Fibroblast of skin of right biceps (primary cell): ENCODE measurements at regions not wholly inside any gene's neighbourhood (a gene's known extent, or its start where the extent isn't known, plus 50 kb on each side); places are given as distances from the start of the nearest gene placed in this dataset.
A peak's percentile ranks its signal among the peaks of the same experiment; 100 is the strongest.

Experiments used
- DNase-seq: peaks from one replicate; pipeline ENCODE4 v3.0.0-alpha.2; 2013

DNA sequence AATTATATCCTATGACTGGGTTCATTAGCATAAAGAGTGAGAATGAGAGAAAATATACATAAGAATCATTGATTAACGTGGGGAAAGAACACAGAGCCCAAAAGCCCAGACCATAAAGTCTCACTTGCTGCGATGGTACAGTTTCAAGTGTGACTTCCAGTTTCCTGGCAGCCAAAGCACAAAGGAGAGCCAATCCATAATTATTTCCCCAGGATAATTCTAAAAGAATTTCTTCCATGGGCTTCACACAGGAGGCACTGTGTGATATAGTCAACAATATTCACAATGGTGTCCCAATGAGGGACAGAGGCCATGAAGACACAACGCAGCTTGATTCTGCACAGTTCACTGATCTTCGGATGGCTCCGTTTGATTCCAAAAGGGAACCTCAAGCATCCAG is 321.6 kb downstream of the PLPP3 start:
- no peak for DNase-seq

DNA sequence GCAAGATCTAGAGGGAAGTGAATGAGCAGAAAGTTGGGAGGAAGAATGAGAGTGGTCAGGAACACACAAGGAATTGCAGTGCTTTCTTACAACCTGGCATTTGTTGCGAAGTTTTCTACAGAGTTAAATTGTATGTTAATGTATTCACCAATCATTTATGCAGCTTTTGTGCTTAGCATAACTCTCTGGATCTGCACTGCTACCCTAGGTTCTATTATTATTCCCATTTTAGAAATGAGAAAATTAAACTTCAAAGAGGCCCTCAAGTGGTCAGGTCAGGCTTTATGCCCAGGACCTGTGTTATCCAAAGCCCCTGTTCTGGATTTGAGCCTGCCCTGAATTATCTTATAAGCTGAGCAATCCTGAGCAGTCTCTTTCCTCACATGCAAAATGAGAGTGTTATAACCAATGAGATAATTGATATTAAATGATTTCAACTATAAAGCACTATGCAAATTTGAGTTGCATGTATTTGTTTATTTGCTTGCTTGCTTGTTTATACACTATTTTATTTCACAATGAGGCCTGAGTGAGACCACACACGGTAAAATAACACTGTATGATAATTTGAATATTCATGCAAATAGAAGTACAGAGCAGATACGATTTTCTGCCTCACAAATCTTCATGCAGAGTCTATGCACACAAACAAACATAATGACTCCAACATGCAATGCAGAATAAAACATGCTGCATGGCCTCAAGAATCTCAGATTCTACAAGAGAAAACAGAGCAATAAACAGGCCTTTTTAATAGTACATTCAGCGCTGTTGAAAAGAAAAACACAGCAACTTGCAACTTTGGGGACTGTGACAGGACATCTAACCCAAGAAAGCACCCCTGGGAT is 323.0 kb downstream of the PLPP3 start:
- DNase-seq = no peak

DNA sequence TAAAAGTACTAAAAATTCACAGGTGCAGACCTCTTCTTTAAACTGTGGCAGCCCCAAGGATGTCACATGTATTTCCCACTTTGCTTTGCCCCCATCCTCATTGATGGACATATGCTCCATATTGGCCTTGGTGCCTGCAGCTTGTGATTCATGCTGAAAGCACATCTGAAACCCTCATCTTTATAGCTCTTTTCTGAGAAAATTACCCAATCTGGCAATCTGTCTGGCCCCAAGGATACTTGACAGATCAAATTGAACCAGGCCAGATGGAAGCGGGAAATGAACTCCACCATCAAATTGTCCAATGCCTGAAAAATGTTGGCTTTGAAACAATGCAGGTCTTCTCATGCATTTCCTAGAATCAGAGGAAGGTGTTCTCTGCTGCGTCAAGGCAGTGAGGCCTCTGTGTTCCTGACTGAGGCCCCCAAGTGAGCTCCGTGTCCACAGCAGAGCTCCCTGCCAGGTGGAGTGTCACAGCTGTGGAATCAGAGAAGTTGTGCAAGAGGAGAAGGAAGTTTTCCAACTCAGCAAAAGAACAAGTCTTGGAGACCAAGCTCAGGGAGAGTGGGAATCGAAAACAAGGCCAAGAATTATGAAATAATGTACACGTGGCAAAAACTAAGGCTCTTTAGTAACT is 323.7 kb downstream of the PLPP3 start:
- peak; percentile 73 for DNase-seq

DNA sequence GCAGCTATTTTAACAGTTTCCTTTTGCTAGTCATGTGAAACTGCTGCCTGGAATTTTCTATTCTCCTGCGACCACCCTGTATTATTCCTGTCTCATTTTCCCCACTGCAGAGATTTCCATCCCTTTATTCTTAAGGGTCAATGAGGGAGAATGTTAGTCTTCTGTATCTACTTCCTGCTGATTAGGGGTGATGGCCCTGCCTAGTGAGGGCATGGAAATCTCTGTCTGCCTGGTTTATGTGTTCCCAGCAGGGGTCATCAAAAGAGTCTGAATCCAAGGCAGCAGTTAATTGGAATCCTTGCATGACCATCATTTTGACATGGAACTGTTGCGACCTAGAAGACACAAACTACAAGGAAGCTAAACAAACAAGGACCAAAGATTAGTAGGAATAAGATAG is 325.2 kb downstream of the PLPP3 start:
- DNase-seq = no peak

DNA sequence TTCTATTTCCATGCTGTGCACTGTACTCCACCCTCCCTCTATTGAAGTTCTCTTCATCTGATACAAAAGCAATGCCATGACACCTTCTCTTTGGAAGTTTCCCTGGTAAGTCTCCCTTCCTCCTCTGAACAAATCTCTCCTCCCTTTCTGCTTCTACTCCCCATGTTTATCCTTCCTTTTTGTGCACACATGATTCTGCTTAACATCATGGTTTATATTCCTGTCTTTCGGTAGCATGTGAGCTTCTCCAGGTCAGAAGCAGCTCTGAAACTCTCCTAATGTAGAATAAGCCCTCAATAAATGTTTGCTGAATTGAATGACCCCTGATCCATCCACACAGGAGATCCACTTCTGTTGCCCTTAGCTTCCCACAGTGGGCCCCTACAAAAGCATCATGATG is 328.6 kb downstream of the PLPP3 start:
- no peak for DNase-seq

DNA sequence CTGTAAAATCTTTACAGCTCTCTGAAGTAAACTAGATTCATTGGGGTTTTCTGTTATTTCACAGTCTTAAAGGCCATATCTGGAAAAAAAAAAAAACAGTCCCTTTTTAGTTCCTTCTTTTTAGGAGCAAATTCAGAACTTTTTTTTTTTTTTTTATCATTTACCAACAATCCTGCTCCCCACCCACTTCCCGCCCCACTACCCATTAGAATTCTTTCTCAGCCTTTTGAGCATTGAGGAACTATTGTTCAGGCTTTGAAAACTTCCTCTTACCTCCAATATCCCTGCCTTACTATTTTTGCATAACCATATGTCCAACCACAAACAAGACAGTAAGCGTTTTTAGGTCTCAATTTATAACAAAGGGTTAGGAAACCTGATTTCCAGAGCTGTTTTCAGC is 330.1 kb downstream of the PLPP3 start:
- no peak for DNase-seq

DNA sequence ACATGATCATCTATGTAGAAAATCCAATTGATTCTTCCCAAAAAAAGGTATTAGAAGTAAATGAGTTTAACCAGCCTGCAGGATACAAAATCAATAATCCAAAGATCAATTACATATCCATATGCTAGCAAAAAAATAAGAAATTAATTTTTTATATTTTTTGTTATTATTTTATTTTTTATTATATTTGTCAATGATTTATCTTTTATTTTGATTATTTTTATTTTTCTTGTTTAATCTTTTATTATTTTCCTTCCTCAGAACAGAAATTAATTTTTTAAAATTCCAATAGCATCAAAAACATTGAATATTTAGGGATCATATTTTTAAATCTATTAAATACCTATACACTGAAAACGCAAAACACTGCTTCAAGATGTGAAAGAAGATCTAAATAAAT is 331.2 kb downstream of the PLPP3 start:
- DNase-seq = no peak

DNA sequence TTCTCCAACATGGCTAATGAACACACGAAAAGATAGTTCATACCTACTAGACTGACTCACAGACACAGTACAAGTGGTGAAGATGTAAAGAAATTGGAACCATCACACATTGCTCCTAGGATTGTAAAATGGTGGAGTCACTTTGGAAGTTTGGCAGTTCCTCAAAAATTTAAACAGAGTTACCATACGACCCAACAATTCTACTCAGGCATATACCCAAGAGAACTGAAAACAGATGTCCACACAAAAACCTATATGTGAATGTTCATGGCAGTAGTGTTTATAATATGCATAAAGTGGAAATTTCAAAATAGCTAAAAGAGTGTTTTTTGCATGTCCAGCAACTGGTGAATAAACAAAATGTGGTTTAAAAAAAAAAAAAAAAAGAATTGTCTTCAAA is 332.6 kb downstream of the PLPP3 start:
- DNase-seq = peak; percentile 61

DNA sequence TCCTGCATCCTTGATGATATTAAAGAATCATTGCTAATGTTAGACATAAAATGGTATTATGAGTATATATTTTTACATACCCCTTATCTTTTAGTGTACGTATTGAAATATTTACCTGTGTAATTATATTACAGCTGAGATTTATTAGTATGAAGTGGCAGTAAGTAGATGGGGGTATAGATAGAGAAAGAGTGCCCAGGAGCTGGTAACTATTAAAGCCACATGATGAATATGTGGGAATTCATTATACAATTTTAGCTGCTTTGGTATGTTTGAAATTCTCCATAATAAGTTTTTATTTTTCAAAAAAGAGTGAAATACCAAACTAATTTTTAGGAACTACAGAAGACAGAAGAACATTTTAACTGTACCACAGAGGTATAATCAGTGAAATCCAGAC is 339.0 kb downstream of the PLPP3 start:
- no peak for DNase-seq

DNA sequence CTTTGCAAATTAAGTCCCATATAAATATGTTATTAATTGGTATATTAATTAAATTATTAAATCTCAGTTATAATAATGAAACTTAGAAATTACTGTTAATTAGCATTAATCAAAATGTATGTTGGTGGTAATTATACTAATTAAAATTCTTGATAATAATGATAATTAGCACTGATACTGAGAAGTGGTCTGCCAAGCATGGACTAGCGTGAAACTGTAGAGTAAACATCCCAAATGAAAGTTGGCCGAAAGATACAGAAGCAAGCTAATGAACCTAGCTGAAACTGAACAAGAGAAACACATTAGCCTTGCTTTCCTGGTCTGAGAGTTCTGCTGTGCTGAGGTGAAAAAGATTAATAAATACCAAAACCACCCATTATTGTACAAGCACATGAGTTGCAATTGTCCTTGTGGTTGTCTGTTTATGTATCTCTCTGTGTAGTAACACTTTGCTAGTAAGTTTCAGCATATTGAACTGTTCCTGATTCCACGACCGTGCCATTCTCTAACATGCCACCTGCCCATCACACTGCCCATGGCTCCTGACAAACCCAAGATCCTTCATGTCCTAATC is 341.8 kb downstream of the PLPP3 start:
- DNase-seq = no peak

DNA sequence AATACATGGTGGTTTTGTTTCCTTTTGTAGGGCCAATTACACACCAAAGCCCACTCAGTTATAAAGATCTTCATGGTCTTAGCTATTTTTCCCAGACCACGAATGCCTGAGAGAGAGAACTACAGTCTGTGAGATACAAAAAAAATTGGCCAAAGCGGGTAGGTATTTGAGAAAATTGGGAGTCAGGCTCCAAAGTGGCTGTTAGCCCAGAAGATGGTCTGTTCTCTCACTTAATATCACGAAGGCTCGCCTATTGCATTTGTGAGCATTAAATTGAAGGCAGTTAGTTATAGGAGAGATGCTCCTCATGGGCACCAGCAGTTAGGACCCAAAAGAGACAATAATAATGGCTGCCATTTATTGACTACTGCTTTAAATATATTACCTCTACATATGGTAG is 342.7 kb downstream of the PLPP3 start:
- DNase-seq = no peak

DNA sequence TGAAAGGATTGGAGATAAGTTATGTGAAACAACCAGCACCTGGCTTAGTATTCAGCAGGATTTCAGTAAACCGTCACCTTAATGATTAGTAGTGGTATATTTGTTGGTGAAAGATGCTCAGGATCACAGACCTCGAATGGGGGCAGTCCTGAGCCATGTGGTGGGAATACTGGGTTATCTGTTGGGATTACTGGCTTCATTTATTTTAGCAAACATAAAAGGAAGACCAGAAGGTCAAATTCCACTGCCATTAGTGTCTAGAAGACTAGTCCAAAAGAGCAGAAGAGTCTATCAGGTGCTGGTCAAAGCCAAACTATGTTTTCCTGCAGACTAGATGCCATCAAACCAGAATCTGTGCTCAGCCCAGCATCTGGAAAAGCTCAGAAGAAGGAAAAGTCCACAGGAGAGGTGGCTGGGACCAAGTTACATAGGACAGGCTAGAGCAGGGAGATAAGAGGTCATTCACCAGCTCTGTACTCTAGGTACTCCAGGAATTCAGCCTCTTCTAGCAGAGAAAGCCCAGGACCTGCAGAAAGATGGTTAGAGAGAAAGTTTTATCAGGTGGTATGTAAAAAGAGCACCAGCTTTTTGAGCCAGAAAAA is 343.4 kb downstream of the PLPP3 start:
- DNase-seq = no peak

DNA sequence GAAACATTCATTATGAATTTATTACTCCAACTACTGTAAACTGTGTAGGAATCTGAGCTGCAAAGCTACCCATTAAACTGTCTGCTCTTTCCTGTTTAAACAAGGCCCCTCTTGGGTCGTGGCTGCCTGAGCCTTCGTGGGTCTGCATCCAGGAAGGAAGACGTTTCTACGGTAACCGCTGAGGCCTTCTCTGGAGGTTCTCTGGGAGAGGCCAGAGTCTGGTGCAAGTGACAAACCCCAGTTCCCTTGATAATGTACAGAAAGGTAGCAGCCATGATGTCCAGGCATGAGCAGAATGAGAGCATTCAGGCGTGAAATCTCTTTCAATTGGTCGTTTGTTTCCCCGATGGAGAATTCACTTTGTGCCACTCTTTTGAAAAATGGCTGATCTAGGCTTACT is 350.2 kb downstream of the PLPP3 start:
- DNase-seq = no peak

DNA sequence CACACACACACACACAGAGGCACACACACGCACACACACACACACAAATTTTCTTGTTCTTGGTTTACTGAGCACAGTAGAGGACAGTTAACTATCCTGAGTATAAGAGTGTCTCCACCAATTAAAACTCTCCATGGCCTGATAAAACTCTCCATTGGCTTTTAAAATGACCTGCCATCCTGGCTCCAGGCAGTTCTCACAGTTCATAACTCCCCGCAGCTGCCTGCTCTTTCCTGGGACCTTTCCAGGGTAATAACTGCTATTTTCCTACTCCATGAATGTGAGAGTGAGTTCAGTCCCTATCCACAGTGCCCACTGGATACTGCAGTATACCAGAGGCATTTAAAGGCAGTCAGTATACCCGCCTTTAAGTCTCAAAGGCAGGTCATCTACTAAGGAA is 351.5 kb downstream of the PLPP3 start:
- no peak for DNase-seq

DNA sequence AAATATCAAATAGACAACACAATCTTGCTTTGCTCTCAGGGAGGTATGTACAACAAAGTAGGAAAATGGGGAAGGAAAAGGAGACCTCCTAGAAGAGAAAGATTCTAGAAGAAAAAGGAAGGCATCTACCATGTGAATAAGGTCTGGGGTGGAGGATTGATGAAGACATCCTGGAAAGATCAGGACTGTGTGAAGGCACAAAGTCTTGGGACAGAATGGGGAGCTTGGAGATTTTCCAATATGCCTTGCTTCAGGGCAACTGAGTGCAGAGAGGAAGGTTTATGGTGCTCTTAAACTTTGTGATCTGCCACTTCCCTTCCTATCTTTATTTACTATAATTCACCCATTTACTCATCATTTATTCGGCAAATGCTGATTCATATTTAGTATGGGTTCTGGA is 352.0 kb downstream of the PLPP3 start:
- DNase-seq = no peak

DNA sequence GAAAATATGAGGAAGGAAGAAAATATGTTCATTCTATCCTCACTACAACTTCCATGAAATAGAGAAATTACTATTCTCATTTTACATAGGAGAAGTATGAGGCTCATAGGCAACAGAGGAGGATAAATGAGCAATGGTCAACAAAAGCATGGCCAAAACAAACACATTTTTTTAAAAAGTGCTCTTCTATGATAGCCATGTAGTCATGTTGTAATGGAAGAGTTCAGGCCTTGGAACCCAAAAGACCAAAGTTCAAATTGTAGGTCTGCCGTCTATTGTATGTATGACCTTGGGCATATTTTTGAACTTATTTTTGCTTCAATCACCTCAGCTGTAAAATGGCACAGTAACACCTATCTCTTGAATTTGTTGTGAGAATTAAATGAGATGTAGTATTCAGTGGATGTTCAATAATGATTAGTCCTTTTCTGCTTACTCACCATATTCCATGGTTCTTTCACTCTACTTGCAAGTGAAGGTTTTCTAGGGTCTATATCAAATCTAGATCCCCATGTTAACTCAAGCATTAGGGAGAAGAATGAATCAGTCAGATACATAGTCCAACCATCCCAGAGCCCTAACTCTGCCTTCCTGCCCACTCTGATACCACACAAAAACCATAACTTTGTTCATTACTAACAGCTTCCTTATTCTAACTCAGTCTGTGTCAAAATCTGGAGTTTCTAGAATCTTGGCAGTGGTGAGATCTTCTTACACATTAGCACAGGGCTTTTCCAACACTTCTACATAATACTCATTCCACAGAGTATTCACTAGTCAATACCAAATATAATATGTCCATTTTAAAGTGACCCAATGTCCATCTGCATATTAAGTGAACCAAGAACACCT is 353.2 kb downstream of the PLPP3 start:
- no peak for DNase-seq

DNA sequence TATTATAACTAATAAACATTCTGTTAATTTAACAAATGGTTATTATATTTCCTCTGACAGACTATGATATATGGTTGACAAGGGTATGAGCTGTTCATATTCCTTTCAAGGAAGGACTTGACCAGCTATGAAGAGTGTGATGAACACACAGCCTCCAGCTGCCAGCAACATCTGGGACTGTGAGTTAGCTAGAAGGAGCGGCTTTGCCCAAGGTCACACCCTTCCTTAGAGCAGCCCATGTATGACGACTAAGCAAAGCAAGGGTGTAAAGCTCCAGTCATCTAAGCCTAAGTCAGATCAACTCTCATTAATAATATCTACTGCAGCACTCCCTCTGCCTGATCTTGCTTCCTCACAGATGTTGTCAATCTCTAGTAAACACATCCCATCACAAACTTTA is 355.4 kb downstream of the PLPP3 start:
- DNase-seq = no peak

DNA sequence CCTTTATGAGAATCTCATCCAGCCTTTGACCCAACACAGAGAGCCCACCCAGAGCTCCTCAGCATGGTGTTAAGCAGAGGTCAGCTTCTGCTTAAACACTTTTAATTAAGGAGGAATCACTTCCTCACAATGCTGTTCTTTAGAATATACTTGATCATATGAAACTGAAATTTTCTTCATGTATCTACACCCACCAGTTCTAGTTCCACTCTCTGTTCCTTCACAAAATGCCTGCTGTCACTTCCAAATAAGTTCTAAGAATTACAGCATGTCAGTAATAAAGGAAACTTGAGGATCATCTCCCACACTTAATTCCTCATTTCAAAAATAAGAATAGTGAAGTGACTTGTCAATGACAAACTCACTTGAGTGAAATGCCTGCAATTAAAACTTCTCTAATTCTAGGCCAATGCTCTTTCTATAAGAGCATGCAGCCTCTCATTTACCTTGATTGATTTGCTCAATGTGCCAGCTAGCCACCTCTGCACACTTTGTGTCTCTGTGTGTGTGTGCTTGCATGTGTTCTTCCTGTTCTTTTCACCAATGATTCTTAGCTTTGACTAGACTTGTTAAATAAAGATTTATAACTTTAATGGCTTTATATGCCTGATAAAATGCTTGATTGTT is 356.3 kb downstream of the PLPP3 start:
- no peak for DNase-seq

DNA sequence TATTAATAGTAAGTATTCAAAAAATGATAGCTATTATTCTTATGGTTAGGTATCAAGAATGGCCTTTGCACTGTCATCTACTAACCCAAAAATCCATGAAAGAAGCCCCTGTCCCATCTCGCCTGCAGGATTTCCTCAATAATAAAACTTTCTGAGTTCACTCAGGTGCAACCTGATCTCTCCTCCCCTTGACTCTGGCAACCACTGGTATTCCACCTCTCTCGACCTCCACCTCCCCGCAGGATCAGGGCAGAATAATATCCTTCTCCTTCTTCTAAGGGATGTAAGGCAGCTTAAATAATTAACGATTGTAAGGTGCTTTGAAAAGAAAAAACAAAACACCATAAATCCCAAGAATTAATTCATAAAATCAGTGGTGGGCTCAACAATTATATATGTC is 359.3 kb downstream of the PLPP3 start:
- DNase-seq = no peak

DNA sequence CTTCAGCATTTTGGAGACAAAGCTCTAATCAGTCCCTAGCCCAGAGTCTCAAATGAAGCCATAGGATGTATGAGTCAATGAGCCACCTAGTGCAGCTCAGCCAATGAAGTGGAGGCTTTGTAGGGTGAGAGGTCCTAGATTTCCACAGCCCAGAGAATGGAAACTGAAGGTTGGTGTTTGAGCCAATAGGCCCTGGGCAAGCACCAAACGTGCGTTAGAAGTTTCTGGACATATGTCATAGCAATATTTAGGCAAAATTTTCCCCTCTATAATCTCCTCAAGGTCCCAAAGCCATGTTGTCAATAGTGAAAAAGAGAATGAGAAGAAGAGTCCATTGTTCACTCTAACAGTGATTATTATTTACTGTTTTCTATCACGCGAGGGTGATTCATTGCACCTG is 361.3 kb downstream of the PLPP3 start:
- no peak for DNase-seq

DNA sequence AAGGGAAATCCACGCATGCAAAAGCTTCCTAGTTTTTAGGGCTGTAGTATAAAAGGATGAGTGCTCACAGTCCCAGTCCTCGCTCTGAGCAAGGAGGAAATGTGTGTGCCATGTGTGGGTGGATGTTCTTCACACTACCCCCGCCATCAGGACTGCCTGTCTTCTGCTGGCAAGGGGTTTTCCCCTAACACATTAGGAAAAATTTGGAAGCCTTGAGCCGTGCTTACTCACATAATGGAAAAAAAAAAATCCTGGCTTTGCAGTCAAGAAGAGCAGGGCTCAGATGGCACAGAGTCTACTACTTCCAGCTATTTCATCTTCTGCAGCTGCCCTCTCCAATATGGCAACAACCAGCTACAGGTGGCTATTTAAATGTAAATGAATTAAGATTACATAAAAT is 363.1 kb downstream of the PLPP3 start:
- DNase-seq = no peak

DNA sequence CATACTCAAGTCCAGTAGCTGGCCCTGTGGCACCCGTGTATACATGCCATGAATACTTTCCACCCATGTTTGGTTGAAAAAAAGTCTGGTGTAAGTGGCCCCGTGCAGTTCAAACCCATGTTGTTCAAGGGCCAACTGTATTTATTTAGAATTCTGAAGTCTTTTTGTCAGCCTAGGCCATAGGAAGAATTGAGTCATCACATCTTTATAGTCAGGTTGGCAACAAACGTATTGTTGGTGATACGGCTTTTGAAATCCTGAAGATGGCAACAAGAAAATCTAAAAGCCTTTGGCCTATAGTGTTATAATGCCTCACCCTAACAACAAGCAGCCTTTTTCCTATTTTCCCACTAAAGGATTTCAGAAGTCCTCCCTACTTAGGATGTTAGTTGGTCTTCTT is 363.6 kb downstream of the PLPP3 start:
- peak; percentile 32 for DNase-seq

DNA sequence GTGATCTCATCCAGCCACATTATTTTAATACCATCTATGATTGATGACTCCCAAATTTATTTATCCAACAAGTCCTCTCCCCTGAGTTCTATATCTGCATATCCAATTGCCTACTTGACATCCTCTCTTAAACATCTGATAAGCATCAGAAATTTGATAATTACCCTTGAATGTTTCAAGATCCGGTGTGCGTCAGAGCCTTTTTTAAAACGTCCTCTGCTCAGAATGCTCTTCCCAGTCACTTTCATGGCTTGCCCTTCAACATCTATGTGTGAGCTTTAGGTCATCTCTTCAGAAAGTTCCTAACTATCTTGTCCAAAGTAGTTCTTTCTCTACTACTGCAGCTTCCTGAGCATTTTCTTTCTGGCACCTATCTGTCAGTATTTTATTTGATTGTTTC is 364.3 kb downstream of the PLPP3 start:
- DNase-seq = no peak
